Gastrocnemius medialis (tissue), 4 donors: ENCODE measurements at regions not wholly inside any gene's neighbourhood (a gene's known extent, or its start where the extent isn't known, plus 50 kb on each side); places are given as distances from the start of the nearest gene placed in this dataset.

Experiments used
- ATAC-seq, 2 donors: fragments of 150-250 bp; one replicate each; pipeline ENCODE4 v1.9.1; 2016
- DNase-seq, 2 donors: peaks; one replicate each; pipeline ENCODE4 v3.0.0-alpha.2; 2019
- H3K27ac ChIP-seq, 4 donors: fragments of 200-600 bp; sonication (generic); 1 replicate in 1 of 4; 2 replicates in 3 of 4; pipeline ENCODE4 v1.5.1; 2016 to 2018; ENCODE audit warnings: mild to moderate bottlenecking in 2 of 4, moderate library complexity in 1 of 4
- H3K27me3 ChIP-seq, 3 donors: fragments of 200-600 bp; sonication (generic) in 2 of 3; 1 replicate in 1 of 3; 2 replicates in 2 of 3; pipeline versions ENCODE4 v1.5.1 to v1.6.0; 2016 to 2019; ENCODE audit warnings: mild to moderate bottlenecking in 1 of 3, moderate library complexity in 1 of 3
- H3K36me3 ChIP-seq, 2 donors: fragments of 200-600 bp; sonication (generic) in 1 of 2; one replicate each; pipeline ENCODE4 v1.5.1; 2017 to 2018
- H3K4me1 ChIP-seq, 2 donors: fragments of 200-600 bp; sonication (generic) in 1 of 2; one replicate each; pipeline ENCODE4 v1.5.1; 2016 to 2017; ENCODE audit warnings: mild to moderate bottlenecking in 2 of 2
- H3K4me3 ChIP-seq, 4 donors: fragments of 200-600 bp; sonication (generic) in 3 of 4; 1 replicate in 1 of 4; 2 replicates in 3 of 4; pipeline ENCODE4 v1.5.1; 2016 to 2019; ENCODE audit warnings: mild to moderate bottlenecking in 2 of 4
- H3K9me3 ChIP-seq, 3 donors: fragments of 200-600 bp; sonication (generic) in 2 of 3; 1 replicate in 1 of 3; 2 replicates in 2 of 3; pipeline ENCODE4 v1.5.1; 2016 to 2019
- CTCF ChIP-seq, 5 experiments: fragments of 450-650 bp in 3 of 5; fragments of 200-600 bp in 2 of 5; sonication (generic) in 2 of 5; IDR thresholded peaks in 4 of 5; conservative IDR thresholded peaks in 1 of 5; 1 replicate in 4 of 5; 2 replicates in 1 of 5; pipeline ENCODE4 v1.5.1; 2016 to 2019; ENCODE audit warnings: antibody characterized with exemption in 5 of 5, mild to moderate bottlenecking in 3 of 5, moderate library complexity in 3 of 5
- POLR2A ChIP-seq, 2 donors: fragments of 450-650 bp; IDR thresholded peaks; one replicate each; pipeline ENCODE4 v1.6.1; 2017; ENCODE audit warnings: antibody characterized with exemption in 2 of 2, mild to moderate bottlenecking in 2 of 2, moderate library complexity in 2 of 2
- in situ Hi-C, 4 donors: fragments of 200-750 bp; cut with MboI; loops; one replicate each; pipeline versions ENCODE4 v1.15.0 to v1.8.0; 2017; ENCODE audit warnings: low sequenced_read_pairs in 4 of 4
- intact Hi-C: fragments of 100-400 bp; cut with DNase I; formaldehyde crosslinking; loops from one replicate; pipeline ENCODE4 v1.15.1; 2023; ENCODE audit warnings: low total_unique reads

- Histone ChIP-seq H3K4me1 (no peaks in the 10 kb centered on the region), H3K27me3 (no peaks in the 10 kb centered on the region), H3K27ac (no peak overlapping the region), H3K36me3 (no peaks in the 10 kb centered on the region), H3K9me3 (no peaks in the 10 kb centered on the region), H3K4me3 (no peak overlapping the region)
- intact Hi-C loops, result no loop called here
- no peak for ATAC-seq
- DNase-seq, result peak in 1 of 2 donors; percentile 15
- in situ Hi-C loops, result no loop called here
- no peak for TF ChIP-seq POLR2A (IDR thresholded peaks at IDR 0.05)
- TF ChIP-seq CTCF (IDR thresholded peaks at IDR 0.05 in 4 of 5, conservative IDR thresholded peaks at IDR 0.05 in 1 of 5), result peak in 1 of 5 experiments; percentile 23
Observed at GRCh38 chrX:47751670-47752069, 85.0 kb upstream of the ZNF81 start.

GRCh38 chrX:47749185-47749967, 87.3 kb upstream of the ZNF81 start:
- in situ Hi-C loops (no loop called here), intact Hi-C loops (no loop called here)
- H3K27me3 ChIP-seq, result no peaks in the 10 kb centered on the region
- H3K27ac ChIP-seq, result no peak overlapping the region
- H3K9me3 ChIP-seq, result no peaks in the 10 kb centered on the region
- no peak overlapping the region for H3K4me3 ChIP-seq
- no peaks in the 10 kb centered on the region for H3K4me1 ChIP-seq
- TF ChIP-seq POLR2A (IDR thresholded peaks at IDR 0.05) (no peak), CTCF (IDR thresholded peaks at IDR 0.05 in 4 of 5, conservative IDR thresholded peaks at IDR 0.05 in 1 of 5) (no peak)
- DNase-seq (peak; percentile 2 to 16), ATAC-seq (peak; percentile 39 to 60)
- H3K36me3 ChIP-seq, result no peaks in the 10 kb centered on the region

- Histone ChIP-seq H3K36me3 (no peaks in the 10 kb centered on the region), H3K27me3 (no peaks in the 10 kb centered on the region), H3K9me3 (no peaks in the 10 kb centered on the region), H3K4me1 (no peaks in the 10 kb centered on the region), H3K27ac (no peak overlapping the region), H3K4me3 (no peak overlapping the region)
- TF ChIP-seq POLR2A (IDR thresholded peaks at IDR 0.05), result no peak
- intact Hi-C loops, result no loop called here
- DNase-seq (no peak), ATAC-seq (no peak)
- in situ Hi-C loops, result no loop called here
Observed at GRCh38 chrX:47748576-47748975, 88.1 kb upstream of the ZNF81 start.

GRCh38 chrX:47746446-47746845, 87.5 kb upstream of the UXT start:
- Histone ChIP-seq H3K9me3 (no peaks in the 10 kb centered on the region), H3K4me1 (no peaks in the 10 kb centered on the region), H3K27me3 (no peaks in the 10 kb centered on the region), H3K36me3 (no peaks in the 10 kb centered on the region), H3K4me3 (no peak overlapping the region), H3K27ac (no peak overlapping the region)
- TF ChIP-seq CTCF (IDR thresholded peaks at IDR 0.05 in 4 of 5, conservative IDR thresholded peaks at IDR 0.05 in 1 of 5) (no peak), POLR2A (IDR thresholded peaks at IDR 0.05) (no peak)
- ATAC-seq (no peak), DNase-seq (no peak)
- intact Hi-C loops, result no loop called here
- in situ Hi-C loops, result no loop called here

- Histone ChIP-seq H3K27ac (no peak overlapping the region), H3K27me3 (no peaks in the 10 kb centered on the region), H3K4me1 (no peaks in the 10 kb centered on the region), H3K9me3 (no peaks in the 10 kb centered on the region), H3K36me3 (no peaks in the 10 kb centered on the region), H3K4me3 (no peak overlapping the region)
- ATAC-seq, result no peak
- intact Hi-C loops (no loop called here), in situ Hi-C loops (no loop called here)
- no peak for TF ChIP-seq CTCF (IDR thresholded peaks at IDR 0.05 in 4 of 5, conservative IDR thresholded peaks at IDR 0.05 in 1 of 5)
- DNase-seq, result no peak
Observed at GRCh38 chrX:47745416-47745815, 86.4 kb upstream of the UXT start.
